ENCODE measurements at regions not wholly inside any gene's neighbourhood (a gene's known extent, or its start where the extent isn't known, plus 50 kb on each side); places are given as distances from the start of the nearest gene placed in this dataset.

DNA sequence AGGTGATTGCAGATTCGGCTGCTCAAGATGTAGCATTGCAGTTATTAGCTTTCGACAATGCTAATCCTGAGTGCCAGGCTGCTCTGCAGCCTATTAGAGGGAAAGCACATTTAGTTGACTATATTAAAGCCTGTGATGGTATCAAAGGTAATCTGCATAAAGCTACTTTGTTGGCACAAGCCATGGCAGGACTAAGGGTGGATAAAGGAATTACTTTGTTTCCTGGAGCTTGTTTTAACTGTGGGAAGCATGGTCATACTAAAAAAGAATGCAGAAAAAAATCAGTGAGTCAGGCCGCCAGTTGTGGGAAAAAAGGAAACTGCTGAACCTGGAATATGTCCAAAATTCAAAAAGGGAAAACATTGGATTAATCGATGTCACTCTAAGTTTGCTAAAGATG, 154.9 kb upstream of the TECRL start:
- no peak overlapping the region for H4K8ac ChIP-seq (ENCODE audit: low read depth, low read length)
- H2AK5ac ChIP-seq (ENCODE audit: low read length), result no peak overlapping the region
- H3K56ac ChIP-seq (ENCODE audit: low read length), result no peak overlapping the region
- H3K79me2 ChIP-seq (ENCODE audit: control insufficient read depth, insufficient read depth, low read length), result no peaks in the 10 kb centered on the region
- no peaks in the 10 kb centered on the region for H3K4me1 ChIP-seq (ENCODE audit: control insufficient read depth, low read depth, low read length)
- no peak overlapping the region for H3K9ac ChIP-seq (ENCODE audit: low read length)
- H2BK15ac ChIP-seq (replicated peaks; ENCODE audit: low read depth), result no peak overlapping the region
- H3K23ac ChIP-seq (ENCODE audit: low read length), result no peak overlapping the region
- no peak overlapping the region for H3K4ac ChIP-seq (ENCODE audit: low read depth, low read length)
- no peak overlapping the region for H2BK5ac ChIP-seq (ENCODE audit: low read length)
- H3K27me3 ChIP-seq (ENCODE audit: insufficient read depth, low read length, poor library complexity), result no peaks in the 10 kb centered on the region
- no peaks in the 10 kb centered on the region for H3K79me1 ChIP-seq (ENCODE audit: low read length)
- H4K5ac ChIP-seq (ENCODE audit: low read length), result no peak overlapping the region
- H3K4me3 ChIP-seq (ENCODE audit: low read length), result no peak overlapping the region
- H3K27ac ChIP-seq (ENCODE audit: low read depth, low read length), result no peak overlapping the region
- no peak overlapping the region for H3K4me2 ChIP-seq (ENCODE audit: low read length)
- H3K36me3 ChIP-seq (ENCODE audit: control insufficient read depth, insufficient read depth, low read length), result no peaks in the 10 kb centered on the region
- WGBS (ENCODE audit: extremely low coverage, insufficient coverage, low lambda C conversion rate), result no CpG with 5 or more reads among the region's 4 CpGs
- H2BK120ac ChIP-seq (ENCODE audit: low read depth, low read length), result no peak overlapping the region
- no peak for DNase-seq
- no peak overlapping the region for H3K18ac ChIP-seq (ENCODE audit: low read length)

DNA sequence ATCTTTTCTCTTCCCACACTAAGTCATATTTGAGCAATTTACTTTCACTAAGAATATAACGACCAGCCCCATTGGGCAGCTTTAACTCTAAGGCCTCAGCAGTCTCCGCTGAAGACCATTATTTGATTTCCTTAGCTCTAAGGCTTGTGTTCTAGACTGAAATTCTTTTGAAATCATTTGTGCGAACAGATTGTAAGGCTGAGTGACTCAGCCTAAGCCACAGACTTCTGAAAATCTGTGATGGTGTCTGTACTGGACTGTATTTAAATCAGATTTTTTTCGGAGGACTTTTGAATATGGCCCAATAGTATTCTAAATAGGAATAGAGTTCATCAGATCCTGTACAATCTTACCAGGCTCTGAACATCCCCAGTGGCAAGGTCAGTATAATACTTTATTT, 150.3 kb upstream of the TECRL start:
- Histone ChIP-seq H4K8ac (ENCODE audit: low read depth, low read length) (no peak overlapping the region), H2BK5ac (ENCODE audit: low read length) (no peak overlapping the region), H3K4ac (ENCODE audit: low read depth, low read length) (no peak overlapping the region), H3K79me2 (ENCODE audit: control insufficient read depth, insufficient read depth, low read length) (no peaks in the 10 kb centered on the region), H3K36me3 (ENCODE audit: control insufficient read depth, insufficient read depth, low read length) (no peaks in the 10 kb centered on the region), H3K4me3 (ENCODE audit: low read length) (no peak overlapping the region), H4K5ac (ENCODE audit: low read length) (no peak overlapping the region), H3K9ac (ENCODE audit: low read length) (no peak overlapping the region), H3K56ac (ENCODE audit: low read length) (no peak overlapping the region), H3K18ac (ENCODE audit: low read length) (no peak overlapping the region), H2BK15ac (replicated peaks; ENCODE audit: low read depth) (no peak overlapping the region), H2BK120ac (ENCODE audit: low read depth, low read length) (no peak overlapping the region), H3K4me1 (ENCODE audit: control insufficient read depth, low read depth, low read length) (no peaks in the 10 kb centered on the region), H3K79me1 (ENCODE audit: low read length) (no peaks in the 10 kb centered on the region), H3K23ac (ENCODE audit: low read length) (no peak overlapping the region), H2AK5ac (ENCODE audit: low read length) (no peak overlapping the region), H3K27ac (ENCODE audit: low read depth, low read length) (no peak overlapping the region), H3K4me2 (ENCODE audit: low read length) (no peak overlapping the region), H3K27me3 (ENCODE audit: insufficient read depth, low read length, poor library complexity) (no peaks in the 10 kb centered on the region)
- no CpG with 5 or more reads among the region's 4 CpGs for WGBS (ENCODE audit: extremely low coverage, insufficient coverage, low lambda C conversion rate)
- no peak for DNase-seq

DNA sequence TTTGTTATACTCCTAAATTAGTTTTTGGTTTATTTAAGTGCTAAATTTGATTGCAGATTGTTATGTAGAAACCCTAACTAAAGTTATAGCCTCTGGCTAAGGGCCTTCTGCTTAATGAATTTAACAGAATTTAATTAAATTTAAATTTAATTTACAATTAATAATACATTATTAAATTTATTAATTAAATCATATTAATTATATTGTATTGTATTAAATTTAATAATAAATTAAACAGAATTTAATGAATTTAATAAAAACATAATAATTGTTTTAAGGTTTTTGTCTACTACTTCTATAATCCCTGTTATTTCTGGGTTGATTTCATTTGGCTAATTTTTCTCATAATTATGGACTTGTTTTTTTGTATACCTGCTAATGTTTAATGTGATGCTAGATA, 141.9 kb upstream of the TECRL start:
- Histone ChIP-seq H3K56ac (ENCODE audit: low read length) (no peak overlapping the region), H4K5ac (ENCODE audit: low read length) (no peak overlapping the region), H3K4me2 (ENCODE audit: low read length) (no peak overlapping the region), H2BK5ac (ENCODE audit: low read length) (no peak overlapping the region), H2BK120ac (ENCODE audit: low read depth, low read length) (no peak overlapping the region), H3K27me3 (ENCODE audit: insufficient read depth, low read length, poor library complexity) (no peaks in the 10 kb centered on the region), H3K27ac (ENCODE audit: low read depth, low read length) (no peak overlapping the region), H2BK15ac (replicated peaks; ENCODE audit: low read depth) (no peak overlapping the region), H3K4me1 (ENCODE audit: control insufficient read depth, low read depth, low read length) (no peaks in the 10 kb centered on the region), H2AK5ac (ENCODE audit: low read length) (no peak overlapping the region), H4K8ac (ENCODE audit: low read depth, low read length) (no peak overlapping the region), H3K4me3 (ENCODE audit: low read length) (no peak overlapping the region), H3K79me1 (ENCODE audit: low read length) (no peaks in the 10 kb centered on the region), H3K36me3 (ENCODE audit: control insufficient read depth, insufficient read depth, low read length) (no peaks in the 10 kb centered on the region), H3K18ac (ENCODE audit: low read length) (no peak overlapping the region), H3K79me2 (ENCODE audit: control insufficient read depth, insufficient read depth, low read length) (no peaks in the 10 kb centered on the region), H3K4ac (ENCODE audit: low read depth, low read length) (no peak overlapping the region), H3K23ac (ENCODE audit: low read length) (no peak overlapping the region), H3K9ac (ENCODE audit: low read length) (no peak overlapping the region)
- no peak for DNase-seq

DNA sequence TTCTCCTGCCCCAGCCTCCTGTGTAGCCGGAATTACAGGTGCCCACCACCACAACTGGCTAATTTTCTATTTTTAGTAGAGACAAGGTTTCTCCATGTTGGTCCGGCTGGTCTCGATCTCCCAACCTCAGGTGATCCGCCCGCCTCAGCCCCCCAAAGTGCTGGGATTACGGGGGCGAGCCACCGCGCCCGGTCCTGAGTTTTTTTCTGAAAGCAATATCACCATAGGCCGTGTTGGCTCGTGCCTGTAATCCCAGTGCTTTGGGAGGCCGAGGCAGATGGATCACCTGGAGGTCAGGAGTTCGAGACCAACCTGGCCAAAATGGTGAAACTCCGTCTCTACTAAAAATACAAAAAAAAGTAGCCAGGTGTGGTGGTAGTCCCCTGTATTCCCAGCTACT, 136.3 kb upstream of the TECRL start:
- Histone ChIP-seq H4K5ac (ENCODE audit: low read length) (no peak overlapping the region), H3K9ac (ENCODE audit: low read length) (no peak overlapping the region), H2BK15ac (replicated peaks; ENCODE audit: low read depth) (no peak overlapping the region), H3K27ac (ENCODE audit: low read depth, low read length) (no peak overlapping the region), H3K4me2 (ENCODE audit: low read length) (no peak overlapping the region), H3K4ac (ENCODE audit: low read depth, low read length) (no peak overlapping the region), H3K4me1 (ENCODE audit: control insufficient read depth, low read depth, low read length) (no peaks in the 10 kb centered on the region), H3K18ac (ENCODE audit: low read length) (no peak overlapping the region), H3K36me3 (ENCODE audit: control insufficient read depth, insufficient read depth, low read length) (no peaks in the 10 kb centered on the region), H4K8ac (ENCODE audit: low read depth, low read length) (no peak overlapping the region), H2AK5ac (ENCODE audit: low read length) (no peak overlapping the region), H3K4me3 (ENCODE audit: low read length) (no peak overlapping the region), H3K56ac (ENCODE audit: low read length) (no peak overlapping the region), H2BK5ac (ENCODE audit: low read length) (no peak overlapping the region), H3K23ac (ENCODE audit: low read length) (no peak overlapping the region), H3K79me2 (ENCODE audit: control insufficient read depth, insufficient read depth, low read length) (no peaks in the 10 kb centered on the region), H2BK120ac (ENCODE audit: low read depth, low read length) (no peak overlapping the region), H3K79me1 (ENCODE audit: low read length) (no peaks in the 10 kb centered on the region), H3K27me3 (ENCODE audit: insufficient read depth, low read length, poor library complexity) (no peaks in the 10 kb centered on the region)
- no peak for DNase-seq
- no CpG with 5 or more reads among the region's 15 CpGs for WGBS (ENCODE audit: extremely low coverage, insufficient coverage, low lambda C conversion rate)

DNA sequence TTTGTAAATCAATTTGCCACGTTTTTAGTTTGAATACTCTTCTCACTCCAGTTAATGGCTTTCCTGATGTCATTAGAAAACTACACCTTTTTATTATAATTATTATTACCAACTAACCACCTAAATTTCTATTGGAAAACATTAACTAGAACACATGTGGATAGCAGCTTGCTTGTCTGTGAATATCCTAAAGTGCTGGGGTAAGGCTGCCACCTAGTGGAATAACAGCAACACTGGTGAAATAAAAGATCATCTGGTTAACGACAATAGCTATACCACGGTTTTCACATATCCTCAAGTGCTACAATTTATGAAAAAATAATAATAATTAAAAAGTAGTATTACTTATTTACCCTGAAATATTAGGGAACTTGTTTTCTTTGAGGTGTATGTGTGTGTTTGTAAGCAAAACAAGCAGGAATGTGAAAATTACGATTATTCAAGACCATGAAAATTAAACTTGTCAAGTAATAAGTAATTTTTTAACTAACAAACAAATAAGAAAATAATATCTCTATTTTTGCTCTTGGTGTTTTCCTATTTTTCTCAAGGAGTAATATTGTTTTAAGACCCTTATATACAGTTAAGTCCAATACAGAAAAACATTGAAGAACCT, 130.1 kb upstream of the TECRL start:
- H3K4me2 ChIP-seq (ENCODE audit: low read length), result no peak overlapping the region
- no peak overlapping the region for H3K56ac ChIP-seq (ENCODE audit: low read length)
- no peaks in the 10 kb centered on the region for H3K79me2 ChIP-seq (ENCODE audit: control insufficient read depth, insufficient read depth, low read length)
- H3K4me3 ChIP-seq (ENCODE audit: low read length), result no peak overlapping the region
- H3K4ac ChIP-seq (ENCODE audit: low read depth, low read length), result no peak overlapping the region
- H4K8ac ChIP-seq (ENCODE audit: low read depth, low read length), result no peak overlapping the region
- no peak overlapping the region for H2AK5ac ChIP-seq (ENCODE audit: low read length)
- H3K27ac ChIP-seq (ENCODE audit: low read depth, low read length), result no peak overlapping the region
- H4K5ac ChIP-seq (ENCODE audit: low read length), result no peak overlapping the region
- H2BK120ac ChIP-seq (ENCODE audit: low read depth, low read length), result no peak overlapping the region
- peak; percentile 74 for DNase-seq
- no peak overlapping the region for H2BK5ac ChIP-seq (ENCODE audit: low read length)
- no peaks in the 10 kb centered on the region for H3K36me3 ChIP-seq (ENCODE audit: control insufficient read depth, insufficient read depth, low read length)
- H3K9ac ChIP-seq (ENCODE audit: low read length), result no peak overlapping the region
- H3K27me3 ChIP-seq (ENCODE audit: insufficient read depth, low read length, poor library complexity), result no peaks in the 10 kb centered on the region
- H3K18ac ChIP-seq (ENCODE audit: low read length), result no peak overlapping the region
- H3K79me1 ChIP-seq (ENCODE audit: low read length), result no peaks in the 10 kb centered on the region
- H3K23ac ChIP-seq (ENCODE audit: low read length), result no peak overlapping the region
- WGBS (ENCODE audit: extremely low coverage, insufficient coverage, low lambda C conversion rate), result no CpG with 5 or more reads among the region's 4 CpGs
- H2BK15ac ChIP-seq (replicated peaks; ENCODE audit: low read depth), result no peak overlapping the region
- H3K4me1 ChIP-seq (ENCODE audit: control insufficient read depth, low read depth, low read length), result no peaks in the 10 kb centered on the region

DNA sequence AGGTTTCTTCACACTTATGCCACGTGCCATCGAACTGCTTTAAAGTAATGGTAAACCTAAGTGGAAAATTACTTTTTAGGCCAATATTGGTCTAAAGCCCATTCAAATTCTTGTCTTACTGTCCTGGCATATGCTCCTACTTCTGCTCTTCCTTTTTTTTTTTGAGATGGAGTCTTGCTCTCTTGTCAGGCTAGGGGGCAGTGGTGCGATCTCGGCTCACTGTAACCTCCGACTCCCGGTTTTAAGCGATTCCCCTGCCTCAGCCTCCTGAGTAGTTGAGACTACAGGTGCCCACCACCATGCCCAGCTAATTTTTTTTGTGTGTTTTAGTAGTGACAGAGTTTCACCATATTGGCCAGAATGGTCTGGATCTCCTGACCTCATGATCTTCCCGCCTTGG, 129.0 kb upstream of the TECRL start:
- H3K18ac ChIP-seq (ENCODE audit: low read length), result no peak overlapping the region
- no peaks in the 10 kb centered on the region for H3K4me1 ChIP-seq (ENCODE audit: control insufficient read depth, low read depth, low read length)
- no peak overlapping the region for H3K23ac ChIP-seq (ENCODE audit: low read length)
- no peak overlapping the region for H3K56ac ChIP-seq (ENCODE audit: low read length)
- H3K27ac ChIP-seq (ENCODE audit: low read depth, low read length), result no peak overlapping the region
- no peak overlapping the region for H3K4me2 ChIP-seq (ENCODE audit: low read length)
- H3K36me3 ChIP-seq (ENCODE audit: control insufficient read depth, insufficient read depth, low read length), result no peaks in the 10 kb centered on the region
- WGBS (ENCODE audit: extremely low coverage, insufficient coverage, low lambda C conversion rate), result no CpG with 5 or more reads among the region's 8 CpGs
- no peak overlapping the region for H2BK5ac ChIP-seq (ENCODE audit: low read length)
- DNase-seq, result peak; percentile 62
- H2BK15ac ChIP-seq (replicated peaks; ENCODE audit: low read depth), result no peak overlapping the region
- H3K79me1 ChIP-seq (ENCODE audit: low read length), result no peaks in the 10 kb centered on the region
- no peaks in the 10 kb centered on the region for H3K27me3 ChIP-seq (ENCODE audit: insufficient read depth, low read length, poor library complexity)
- H3K4me3 ChIP-seq (ENCODE audit: low read length), result no peak overlapping the region
- no peak overlapping the region for H2BK120ac ChIP-seq (ENCODE audit: low read depth, low read length)
- H4K5ac ChIP-seq (ENCODE audit: low read length), result no peak overlapping the region
- no peak overlapping the region for H3K4ac ChIP-seq (ENCODE audit: low read depth, low read length)
- no peak overlapping the region for H2AK5ac ChIP-seq (ENCODE audit: low read length)
- H4K8ac ChIP-seq (ENCODE audit: low read depth, low read length), result no peak overlapping the region
- no peak overlapping the region for H3K9ac ChIP-seq (ENCODE audit: low read length)
- H3K79me2 ChIP-seq (ENCODE audit: control insufficient read depth, insufficient read depth, low read length), result no peaks in the 10 kb centered on the region
